Fibroblast of lung (primary cell): ENCODE measurements at regions not wholly inside any gene's neighbourhood (a gene's known extent, or its start where the extent isn't known, plus 50 kb on each side); places are given as distances from the start of the nearest gene placed in this dataset.

Source experiments
- DNase-seq, 2 donors: peaks; one replicate each; pipeline versions ENCODE4 v3.0.0 to v3.0.0-alpha.2; 2010; ENCODE audit warnings: low read depth in 2 of 2
- H2AFZ ChIP-seq: 2 replicates; pipeline ENCODE4 v1.5.1; 2012; ENCODE audit warnings: low read length, control low read depth, inconsistent platforms
- H3K27ac ChIP-seq: 2 replicates; pipeline ENCODE4 v1.5.1; 2011; ENCODE audit warnings: low read length, control low read depth; ENCODE audit not compliant: insufficient read depth
- H3K27me3 ChIP-seq: 2 replicates; pipeline ENCODE4 v1.5.1; 2011; ENCODE audit warnings: mild to moderate bottlenecking, low read length; ENCODE audit not compliant: control insufficient read depth, insufficient read depth
- H3K36me3 ChIP-seq: 2 replicates; pipeline ENCODE4 v1.5.1; 2011; ENCODE audit warnings: low read length; ENCODE audit not compliant: control insufficient read depth, insufficient read depth
- H3K4me1 ChIP-seq: 2 replicates; pipeline ENCODE4 v1.5.1; 2011; ENCODE audit warnings: low read length; ENCODE audit not compliant: control insufficient read depth, insufficient read depth; ENCODE audit errors: extremely low read depth
- H3K4me2 ChIP-seq: 2 replicates; pipeline ENCODE4 v1.5.1; 2011; ENCODE audit warnings: low read length, control low read depth; ENCODE audit not compliant: insufficient read depth; ENCODE audit errors: extremely low read depth
- H3K4me3 ChIP-seq, 4 experiments: fragments of 200-600 bp in 1 of 4; sonication (generic) in 1 of 4; replicated peaks in 1 of 4; 2 replicates each; pipeline ENCODE4 v1.5.1; 2011 to 2016; ENCODE audit warnings: low read length in 4 of 4, low read depth in 3 of 4, mild to moderate bottlenecking in 3 of 4, control low read depth in 2 of 4, inconsistent platforms in 1 of 4, mixed read lengths in 1 of 4; ENCODE audit not compliant: insufficient read depth in 1 of 4; ENCODE audit errors: control extremely low read depth in 1 of 4
- H3K79me2 ChIP-seq: 2 replicates; pipeline ENCODE4 v1.5.1; 2012; ENCODE audit warnings: mild to moderate bottlenecking, low read length, inconsistent platforms; ENCODE audit not compliant: control insufficient read depth, insufficient read depth
- H3K9ac ChIP-seq: 2 replicates; pipeline ENCODE4 v1.5.1; 2011; ENCODE audit warnings: mild to moderate bottlenecking, low read length, control low read depth; ENCODE audit not compliant: insufficient read depth
- H3K9me3 ChIP-seq: 2 replicates; pipeline ENCODE4 v1.5.1; 2012; ENCODE audit warnings: low read depth, low read length; ENCODE audit not compliant: control insufficient read depth, insufficient read depth
- H4K20me1 ChIP-seq: 2 replicates; pipeline ENCODE4 v1.5.1; 2011; ENCODE audit warnings: low read length; ENCODE audit not compliant: control insufficient read depth, insufficient read depth; ENCODE audit errors: extremely low read depth
- CTCF ChIP-seq, 2 donors: IDR thresholded peaks in 1 of 2; conservative IDR thresholded peaks in 1 of 2; 1 replicate in 1 of 2; 2 replicates in 1 of 2; pipeline ENCODE4 v1.5.1; 2011 to 2012; ENCODE audit warnings: low read length in 2 of 2, control low read depth in 1 of 2, inconsistent platforms in 1 of 2, low read depth in 1 of 2, mild to moderate bottlenecking in 1 of 2
- EZH2 ChIP-seq: IDR thresholded peaks from 2 replicates; pipeline ENCODE4 v1.5.1; 2012; ENCODE audit warnings: low read length, control low read depth, mild to moderate bottlenecking; ENCODE audit errors: missing control alignments

GRCh38 chr11:96447208-96448110 lies 57.6 kb downstream of the JRKL start:
- Histone ChIP-seq H2AFZ (no peak overlapping the region), H3K4me3 (no peak overlapping the region), H3K9ac (no peak overlapping the region), H3K9me3 (no peaks in the 10 kb centered on the region), H4K20me1 (no peaks in the 10 kb centered on the region), H3K27me3 (peaks cover 4% of the 10 kb centered on the region), H3K27ac (no peak overlapping the region), H3K36me3 (no peaks in the 10 kb centered on the region), H3K79me2 (no peaks in the 10 kb centered on the region), H3K4me2 (no peak overlapping the region), H3K4me1 (no peaks in the 10 kb centered on the region)
- no peak for DNase-seq
- TF ChIP-seq EZH2 (no peak), CTCF (conservative IDR thresholded peaks at IDR 0.05 in 1 of 2, IDR thresholded peaks at IDR 0.05 in 1 of 2; ENCODE audit: low read depth in 1 of 2, low read length in 2 of 2) (no peak)

- Histone ChIP-seq H3K4me3 (no peak overlapping the region), H3K79me2 (no peaks in the 10 kb centered on the region), H3K27ac (no peak overlapping the region), H3K36me3 (no peaks in the 10 kb centered on the region), H3K9me3 (no peaks in the 10 kb centered on the region), H3K9ac (no peak overlapping the region), H3K4me2 (no peak overlapping the region), H3K27me3 (peaks cover 4% of the 10 kb centered on the region), H4K20me1 (no peaks in the 10 kb centered on the region), H3K4me1 (no peaks in the 10 kb centered on the region), H2AFZ (no peak overlapping the region)
- no peak for DNase-seq
- TF ChIP-seq CTCF (conservative IDR thresholded peaks at IDR 0.05 in 1 of 2, IDR thresholded peaks at IDR 0.05 in 1 of 2; ENCODE audit: low read depth in 1 of 2, low read length in 2 of 2), result no peak
- TF ChIP-seq EZH2, result no peak
Observed at GRCh38 chr11:96448225-96448624, 58.4 kb downstream of the JRKL start.

GRCh38 chr11:96456111-96456510 lies 66.3 kb downstream of the JRKL start:
- H3K27me3 ChIP-seq, result no peaks in the 10 kb centered on the region
- H3K27ac ChIP-seq, result no peak overlapping the region
- H3K9ac ChIP-seq, result no peak overlapping the region
- no peaks in the 10 kb centered on the region for H3K9me3 ChIP-seq
- no peaks in the 10 kb centered on the region for H3K4me1 ChIP-seq
- no peak overlapping the region for H3K4me3 ChIP-seq
- no peak overlapping the region for H3K4me2 ChIP-seq
- H2AFZ ChIP-seq, result no peak overlapping the region
- H4K20me1 ChIP-seq, result no peaks in the 10 kb centered on the region
- DNase-seq, result no peak
- TF ChIP-seq CTCF (conservative IDR thresholded peaks at IDR 0.05 in 1 of 2, IDR thresholded peaks at IDR 0.05 in 1 of 2; ENCODE audit: low read depth in 1 of 2, low read length in 2 of 2) (no peak), EZH2 (no peak)
- no peaks in the 10 kb centered on the region for H3K36me3 ChIP-seq
- no peaks in the 10 kb centered on the region for H3K79me2 ChIP-seq
